ENCODE measurements at regions not wholly inside any gene's neighbourhood (a gene's known extent, or its start where the extent isn't known, plus 50 kb on each side); places are given as distances from the start of the nearest gene placed in this dataset.

DNA sequence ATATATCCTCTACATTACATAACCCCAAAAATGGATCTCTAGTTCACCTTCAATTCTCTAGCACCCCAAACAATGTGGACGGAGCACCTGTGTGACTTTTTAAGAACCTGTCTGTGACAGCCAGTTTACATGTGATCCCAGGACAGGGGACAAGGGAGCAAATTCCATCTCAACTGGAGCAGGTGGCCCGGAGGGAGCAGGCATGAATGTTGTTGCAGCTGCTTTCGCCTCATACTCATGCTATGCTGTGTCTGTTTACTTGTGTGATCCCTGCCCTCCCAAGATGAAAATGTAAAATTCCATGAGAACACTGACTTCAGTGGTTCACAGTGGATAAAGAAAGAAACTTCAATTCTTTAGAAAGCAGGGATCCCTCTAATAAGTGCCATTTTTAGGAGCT, 600.3 kb downstream of the CDH26 start:
- FAIRE-seq (no peak), DNase-seq (ENCODE audit: insufficient read length, low spot score) (no peak)
- TF ChIP-seq PAX5 (IDR thresholded peaks at IDR 0.05; ENCODE audit: insufficient read depth, low read length, severe bottlenecking) (no peak), POLR2A (IDR thresholded peaks at IDR 0.05; ENCODE audit: low read depth, low read length) (no peak), POU2F2 (IDR thresholded peaks at IDR 0.05; ENCODE audit: low read depth, low read length) (no peak), SPI1 (IDR thresholded peaks at IDR 0.05; ENCODE audit: low read depth, low read length) (no peak), TAF1 (IDR thresholded peaks at IDR 0.05; ENCODE audit: low read depth, low read length) (no peak), POLR2AphosphoS5 (IDR thresholded peaks at IDR 0.05; ENCODE audit: low read depth, low read length) (no peak)

DNA sequence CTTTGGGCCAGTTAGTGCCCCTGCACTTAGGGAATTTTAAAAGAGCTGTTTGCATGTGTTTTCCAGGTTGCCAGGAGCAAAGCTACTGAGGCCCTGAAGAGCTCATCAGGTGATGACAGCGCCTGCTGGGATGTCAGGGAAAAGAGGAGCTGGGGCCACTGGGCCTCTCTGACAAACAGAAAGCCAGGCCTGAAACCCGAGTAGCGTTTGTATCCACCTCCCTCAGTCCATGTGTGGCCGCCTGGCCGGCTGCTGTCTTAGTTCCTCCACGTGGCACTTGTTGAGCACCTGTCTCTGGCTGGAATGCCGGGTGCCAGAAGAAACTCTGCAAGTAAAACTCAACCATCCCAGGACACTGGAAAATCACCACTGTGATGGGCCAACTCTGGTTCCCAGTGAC, 601.2 kb downstream of the CDH26 start:
- DNase-seq (ENCODE audit: insufficient read length, low spot score) (no peak), FAIRE-seq (no peak)
- TF ChIP-seq PAX5 (IDR thresholded peaks at IDR 0.05; ENCODE audit: insufficient read depth, low read length, severe bottlenecking) = no peak
- no peak for TF ChIP-seq POLR2AphosphoS5 (IDR thresholded peaks at IDR 0.05; ENCODE audit: low read depth, low read length)
- no peak for TF ChIP-seq POU2F2 (IDR thresholded peaks at IDR 0.05; ENCODE audit: low read depth, low read length)
- no peak for TF ChIP-seq POLR2A (IDR thresholded peaks at IDR 0.05; ENCODE audit: low read depth, low read length)
- no peak for TF ChIP-seq TAF1 (IDR thresholded peaks at IDR 0.05; ENCODE audit: low read depth, low read length)
- no peak for TF ChIP-seq SPI1 (IDR thresholded peaks at IDR 0.05; ENCODE audit: low read depth, low read length)

DNA sequence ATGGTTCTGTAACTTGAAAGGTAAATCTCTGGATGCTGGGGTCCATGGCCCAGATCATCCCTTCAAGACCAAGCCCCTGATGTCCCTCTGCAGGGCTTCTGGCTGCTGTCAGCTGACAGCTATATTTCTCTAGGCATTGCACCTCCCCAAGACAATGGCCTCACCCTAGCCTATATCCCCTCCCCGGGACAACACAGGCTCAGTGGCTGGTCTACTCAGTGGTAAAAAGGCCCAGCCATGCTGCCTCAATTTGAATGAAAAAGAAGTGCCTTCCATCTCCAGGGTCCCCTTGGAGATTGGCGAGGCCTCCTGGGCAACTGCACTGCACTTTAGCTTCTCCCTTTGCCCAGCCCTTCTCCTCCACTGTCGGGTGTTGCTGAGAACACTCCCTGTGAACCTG, 602.8 kb downstream of the CDH26 start:
- no peak for FAIRE-seq
- TF ChIP-seq TAF1 (IDR thresholded peaks at IDR 0.05; ENCODE audit: low read depth, low read length) (no peak), POU2F2 (IDR thresholded peaks at IDR 0.05; ENCODE audit: low read depth, low read length) (no peak), POLR2AphosphoS5 (IDR thresholded peaks at IDR 0.05; ENCODE audit: low read depth, low read length) (no peak), POLR2A (IDR thresholded peaks at IDR 0.05; ENCODE audit: low read depth, low read length) (no peak), PAX5 (IDR thresholded peaks at IDR 0.05; ENCODE audit: insufficient read depth, low read length, severe bottlenecking) (no peak), SPI1 (IDR thresholded peaks at IDR 0.05; ENCODE audit: low read depth, low read length) (no peak)
- DNase-seq (ENCODE audit: insufficient read length, low spot score) = no peak

DNA sequence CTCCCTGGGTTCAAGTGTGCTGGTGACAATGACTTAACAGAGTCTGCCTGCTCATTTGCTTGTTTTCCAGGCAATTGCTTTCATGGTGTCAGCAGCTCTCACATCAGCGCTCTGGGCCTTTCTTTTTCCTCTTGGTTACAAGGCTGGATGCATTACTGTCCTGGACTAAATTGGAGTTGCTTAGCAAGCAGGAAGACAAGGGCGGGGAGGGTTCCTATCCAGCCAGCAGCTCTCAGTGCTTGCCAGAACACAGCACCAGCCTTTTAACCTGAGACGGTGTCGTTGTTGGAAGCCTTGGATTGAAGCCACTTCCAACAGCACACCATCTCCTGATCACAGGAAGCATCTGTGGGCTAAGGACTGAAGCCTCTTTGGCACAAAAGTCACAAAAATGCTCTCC, 606.9 kb downstream of the CDH26 start:
- DNase-seq (ENCODE audit: insufficient read length, low spot score) (no peak), FAIRE-seq (no peak)
- TF ChIP-seq POU2F2 (IDR thresholded peaks at IDR 0.05; ENCODE audit: low read depth, low read length) = no peak
- no peak for TF ChIP-seq TAF1 (IDR thresholded peaks at IDR 0.05; ENCODE audit: low read depth, low read length)
- no peak for TF ChIP-seq SPI1 (IDR thresholded peaks at IDR 0.05; ENCODE audit: low read depth, low read length)

DNA sequence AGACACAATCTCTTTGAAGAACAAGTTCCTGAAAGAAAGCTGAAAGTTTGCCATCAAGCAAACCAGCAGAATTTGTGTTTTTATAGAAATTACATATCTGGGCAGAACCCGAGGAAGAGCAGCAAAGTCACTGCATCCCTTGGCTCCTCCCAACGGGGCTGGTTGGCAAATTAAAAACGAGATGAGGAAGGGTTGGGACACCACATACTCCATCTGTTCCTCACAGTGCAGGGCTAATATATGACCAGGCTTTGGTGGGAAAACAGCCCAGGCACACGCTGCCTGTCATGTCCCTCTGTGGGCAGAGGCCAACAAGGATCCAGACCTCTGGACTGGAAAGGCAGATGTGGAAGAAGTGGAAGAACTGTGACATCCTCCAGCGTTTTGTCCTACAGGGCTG, 607.3 kb downstream of the CDH26 start:
- TF ChIP-seq POLR2A (IDR thresholded peaks at IDR 0.05; ENCODE audit: low read depth, low read length) (no peak), POLR2AphosphoS5 (IDR thresholded peaks at IDR 0.05; ENCODE audit: low read depth, low read length) (no peak), SPI1 (IDR thresholded peaks at IDR 0.05; ENCODE audit: low read depth, low read length) (no peak), TAF1 (IDR thresholded peaks at IDR 0.05; ENCODE audit: low read depth, low read length) (no peak), POU2F2 (IDR thresholded peaks at IDR 0.05; ENCODE audit: low read depth, low read length) (no peak), PAX5 (IDR thresholded peaks at IDR 0.05; ENCODE audit: insufficient read depth, low read length, severe bottlenecking) (no peak)
- DNase-seq (ENCODE audit: insufficient read length, low spot score) (no peak), FAIRE-seq (no peak)

DNA sequence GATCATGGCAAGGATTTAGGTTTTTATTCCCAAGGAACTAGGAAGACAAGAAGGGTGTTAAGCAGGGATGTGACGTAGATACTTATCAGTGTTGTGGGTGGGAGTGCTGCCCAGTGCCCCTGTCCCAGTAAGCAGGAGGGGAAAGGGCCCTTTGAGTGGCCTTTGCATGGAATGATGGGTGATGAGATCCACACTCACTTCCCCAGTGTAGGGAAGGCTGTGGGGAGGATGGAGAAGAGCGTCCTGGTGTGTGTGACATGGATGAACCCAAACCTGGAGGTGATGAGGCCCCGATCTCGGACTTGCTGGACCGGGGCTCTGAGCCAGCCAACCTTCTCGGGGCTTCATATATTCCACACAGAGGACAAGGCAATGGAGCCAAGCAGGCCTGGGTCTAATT, 610.9 kb downstream of the CDH26 start:
- TF ChIP-seq TAF1 (IDR thresholded peaks at IDR 0.05; ENCODE audit: low read depth, low read length) = no peak
- FAIRE-seq (no peak), DNase-seq (ENCODE audit: insufficient read length, low spot score) (no peak)

DNA sequence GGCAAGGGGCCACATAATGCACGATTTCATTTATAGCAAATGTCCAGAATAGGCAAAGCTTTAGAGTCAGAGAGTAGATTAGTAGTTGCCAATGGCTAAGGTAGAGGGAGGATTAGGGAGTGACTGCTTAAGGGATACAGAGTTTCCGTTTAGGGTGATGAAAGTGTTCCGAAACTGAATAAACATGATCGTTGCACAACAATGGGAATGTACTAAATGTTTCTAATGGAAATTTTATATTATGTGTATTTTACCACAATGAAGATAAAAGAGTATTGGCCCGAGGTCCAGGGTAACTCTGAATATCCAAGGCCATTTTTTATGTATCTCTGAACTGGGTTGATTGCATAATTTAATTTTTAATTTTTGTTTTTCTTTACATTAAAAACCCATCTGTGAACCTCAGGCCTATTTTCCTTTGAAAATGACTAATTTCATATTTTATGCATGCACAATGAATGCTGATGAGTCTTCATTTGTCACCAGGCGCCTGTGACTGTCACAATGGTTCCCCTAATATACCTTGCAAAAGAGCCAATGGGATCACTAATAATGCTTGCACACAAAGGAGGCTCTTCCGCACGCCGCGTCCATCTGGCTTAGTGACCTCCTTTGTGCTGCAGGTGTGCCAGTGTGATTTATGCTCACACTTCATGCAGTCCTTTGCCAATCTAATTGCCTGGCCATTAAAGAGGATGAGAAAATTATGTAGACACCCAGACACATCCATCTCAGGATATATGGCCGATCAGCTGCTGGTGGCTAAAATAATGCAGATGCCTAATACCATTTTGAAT, 612.5 kb downstream of the CDH26 start:
- no peak for FAIRE-seq
- no peak for DNase-seq (ENCODE audit: insufficient read length, low spot score)
- TF ChIP-seq TAF1 (IDR thresholded peaks at IDR 0.05; ENCODE audit: low read depth, low read length) (no peak), POU2F2 (IDR thresholded peaks at IDR 0.05; ENCODE audit: low read depth, low read length) (no peak), SPI1 (IDR thresholded peaks at IDR 0.05; ENCODE audit: low read depth, low read length) (no peak), PAX5 (IDR thresholded peaks at IDR 0.05; ENCODE audit: insufficient read depth, low read length, severe bottlenecking) (no peak), POLR2A (IDR thresholded peaks at IDR 0.05; ENCODE audit: low read depth, low read length) (no peak), POLR2AphosphoS5 (IDR thresholded peaks at IDR 0.05; ENCODE audit: low read depth, low read length) (no peak)

DNA sequence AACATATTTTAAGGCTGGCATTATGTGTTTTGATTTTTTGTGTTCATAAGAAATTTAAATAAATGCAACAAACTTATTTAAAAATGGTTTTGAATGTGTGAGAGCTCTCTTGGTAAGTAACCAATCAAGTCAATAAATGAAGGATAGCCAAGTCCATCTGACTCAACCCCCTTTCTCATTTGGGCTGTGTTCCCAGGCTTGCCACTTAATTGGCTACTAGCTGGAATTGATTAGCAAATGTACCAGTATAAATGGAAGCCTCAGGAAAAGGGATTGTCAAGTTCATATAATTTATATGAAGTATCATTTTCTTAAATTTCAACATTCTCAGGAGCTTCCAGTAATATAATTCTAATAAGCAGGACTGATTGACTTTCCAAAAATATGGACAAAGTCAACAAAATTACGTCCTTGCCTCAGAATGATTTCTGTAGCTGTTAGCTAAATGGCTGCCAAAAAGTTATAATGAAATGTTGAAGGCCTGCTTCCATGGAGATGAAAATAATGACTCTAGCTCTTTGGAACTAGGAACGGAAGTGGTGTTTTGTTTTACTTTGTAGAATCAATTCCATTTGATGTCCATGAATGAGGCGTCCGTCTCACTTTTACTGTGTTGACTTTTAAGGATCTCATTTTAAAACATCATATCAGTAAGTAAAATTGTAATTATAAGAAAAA, 614.9 kb downstream of the CDH26 start:
- DNase-seq (ENCODE audit: insufficient read length, low spot score) (no peak), FAIRE-seq (no peak)
- TF ChIP-seq PAX5 (IDR thresholded peaks at IDR 0.05; ENCODE audit: insufficient read depth, low read length, severe bottlenecking) (no peak), SPI1 (IDR thresholded peaks at IDR 0.05; ENCODE audit: low read depth, low read length) (no peak), TAF1 (IDR thresholded peaks at IDR 0.05; ENCODE audit: low read depth, low read length) (no peak), POLR2AphosphoS5 (IDR thresholded peaks at IDR 0.05; ENCODE audit: low read depth, low read length) (no peak), POU2F2 (IDR thresholded peaks at IDR 0.05; ENCODE audit: low read depth, low read length) (no peak), POLR2A (IDR thresholded peaks at IDR 0.05; ENCODE audit: low read depth, low read length) (no peak)

DNA sequence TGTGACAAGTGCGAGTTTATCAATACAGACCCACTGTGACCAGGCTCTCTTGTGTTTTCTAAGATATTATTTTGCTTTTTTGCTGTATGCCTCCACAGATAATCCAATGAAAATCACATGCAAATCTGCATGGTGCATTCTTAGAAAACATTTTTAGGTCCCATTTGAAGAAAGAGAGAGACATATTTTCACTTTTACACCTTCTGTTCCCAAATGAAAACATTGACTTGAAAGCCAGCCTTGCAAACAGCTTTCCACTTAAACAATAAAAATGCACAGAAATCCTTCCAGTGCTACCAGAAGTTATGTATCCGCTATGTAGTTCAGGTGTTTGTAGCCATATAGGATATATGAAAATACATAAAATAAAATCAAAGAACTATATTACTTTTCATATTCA, 618.0 kb downstream of the CDH26 start:
- FAIRE-seq = no peak
- TF ChIP-seq POLR2A (IDR thresholded peaks at IDR 0.05; ENCODE audit: low read depth, low read length) (no peak), POU2F2 (IDR thresholded peaks at IDR 0.05; ENCODE audit: low read depth, low read length) (no peak), TAF1 (IDR thresholded peaks at IDR 0.05; ENCODE audit: low read depth, low read length) (no peak), PAX5 (IDR thresholded peaks at IDR 0.05; ENCODE audit: insufficient read depth, low read length, severe bottlenecking) (no peak), SPI1 (IDR thresholded peaks at IDR 0.05; ENCODE audit: low read depth, low read length) (no peak), POLR2AphosphoS5 (IDR thresholded peaks at IDR 0.05; ENCODE audit: low read depth, low read length) (no peak)
- DNase-seq (ENCODE audit: insufficient read length, low spot score) = no peak

Measured in GM12891 (cell line).